IMR-90 (cell line): ENCODE measurements at regions not wholly inside any gene's neighbourhood (a gene's known extent, or its start where the extent isn't known, plus 50 kb on each side); places are given as distances from the start of the nearest gene placed in this dataset.

Experiments
- ATAC-seq: fragments of 200-7000 bp; cut with Tn5 transposase; 2 replicates; pipeline ENCODE4 v1.9.1; 2020; ENCODE audit warnings: low read depth, mild to moderate bottlenecking, moderate library complexity
- BruUV-seq: library from RNA; stranded (reverse); fragments of 400-500 nt; replicated peaks from 2 replicates; lab custom pipeline; 2021; lab: Mats Ljungman, UMichigan
- CTCF ChIA-PET: fragments of 300-600 bp; formaldehyde crosslinking; extraction: SDS; loops from one replicate; lab custom pipeline; 2021; ENCODE audit warnings: antibody characterized with exemption; lab: Yijun Ruan, JAX
- POLR2A ChIA-PET: fragments of 300-600 bp; sonication (Branson Sonifier 250); formaldehyde crosslinking; loops from one replicate; lab custom pipeline; 2022; ENCODE audit warnings: antibody characterized with exemption; ENCODE audit not compliant: unreplicated experiment; lab: Charles Lee
- DNase-seq: peaks from one replicate; pipeline ENCODE4 v3.0.0; 2013
- H2AFZ ChIP-seq: replicated peaks from 2 replicates; pipeline ENCODE3; 2013; ENCODE audit warnings: low read length, mild to moderate bottlenecking; ENCODE audit not compliant: poor library complexity
- H2AK5ac ChIP-seq: 2 replicates; pipeline ENCODE4 v1.6.1; 2013; ENCODE audit warnings: low read depth, low read length, inconsistent platforms
- H2AK9ac ChIP-seq: replicated peaks from 2 replicates; pipeline ENCODE3; 2013; ENCODE audit warnings: mild to moderate bottlenecking, low read depth, low read length, moderate library complexity; ENCODE audit not compliant: poor library complexity
- H2BK120ac ChIP-seq: 2 replicates; pipeline ENCODE4 v1.6.1; 2013; ENCODE audit warnings: low read depth, low read length, inconsistent platforms
- H2BK15ac ChIP-seq: 3 replicates; pipeline ENCODE4 v1.6.1; 2013; ENCODE audit warnings: low read depth, low read length, inconsistent platforms
- H2BK20ac ChIP-seq: 2 replicates; pipeline ENCODE4 v1.6.1; 2013; ENCODE audit warnings: low read depth, mild to moderate bottlenecking, inconsistent platforms, low read length, moderate library complexity
- H2BK5ac ChIP-seq: 2 replicates; pipeline ENCODE4 v1.6.1; 2013; ENCODE audit warnings: mild to moderate bottlenecking, low read depth, low read length, inconsistent platforms; ENCODE audit not compliant: poor library complexity, severe bottlenecking
- H3K14ac ChIP-seq: replicated peaks from 2 replicates; pipeline ENCODE4 v1.6.1; 2013; ENCODE audit warnings: low read depth, low read length, inconsistent platforms
- H3K18ac ChIP-seq: 2 replicates; pipeline ENCODE4 v1.6.1; 2013; ENCODE audit warnings: low read depth, low read length, control low read depth
- H3K23ac ChIP-seq: 2 replicates; pipeline ENCODE4 v1.6.1; 2013; ENCODE audit warnings: low read depth, low read length, inconsistent platforms
- H3K27ac ChIP-seq: 2 replicates; pipeline ENCODE4 v1.5.1; 2013; ENCODE audit warnings: mild to moderate bottlenecking, control low read depth, low read length; ENCODE audit not compliant: insufficient read depth
- H3K27me3 ChIP-seq: 2 replicates; pipeline ENCODE4 v1.6.1; 2013; ENCODE audit warnings: low read length; ENCODE audit not compliant: control insufficient read depth, insufficient read depth
- H3K36me3 ChIP-seq: 2 replicates; pipeline ENCODE4 v1.6.1; 2013; ENCODE audit warnings: low read length, mixed read lengths; ENCODE audit not compliant: control insufficient read depth, insufficient read depth
- H3K4ac ChIP-seq: 2 replicates; pipeline ENCODE4 v1.6.1; 2013; ENCODE audit warnings: low read depth, low read length, inconsistent platforms
- H3K4me1 ChIP-seq: 2 replicates; pipeline ENCODE4 v1.6.1; 2013; ENCODE audit warnings: low read length, mixed read lengths; ENCODE audit not compliant: control insufficient read depth, insufficient read depth
- H3K4me2 ChIP-seq: 2 replicates; pipeline ENCODE4 v1.6.1; 2013; ENCODE audit warnings: low read depth, mild to moderate bottlenecking, control low read depth, low read length, moderate library complexity
- H3K4me3 ChIP-seq: 2 replicates; pipeline ENCODE4 v1.5.1; 2013; ENCODE audit warnings: low read depth, mild to moderate bottlenecking, control low read depth, low read length, moderate library complexity; ENCODE audit not compliant: insufficient read depth
- H3K56ac ChIP-seq: 2 replicates; pipeline ENCODE4 v1.6.1; 2013; ENCODE audit warnings: low read length, inconsistent platforms; ENCODE audit not compliant: insufficient read depth; ENCODE audit errors: extremely low read depth
- H3K79me1 ChIP-seq, 2 experiments: 2 replicates each; pipeline ENCODE4 v1.6.1; 2013; ENCODE audit warnings: low read length in 2 of 2, inconsistent platforms in 1 of 2, low read depth in 1 of 2
- H3K9ac ChIP-seq: 2 replicates; pipeline ENCODE4 v1.6.1; 2013; ENCODE audit warnings: low read depth, low read length, control low read depth
- H3K9me1 ChIP-seq: 2 replicates; pipeline ENCODE4 v1.6.1; 2013; ENCODE audit warnings: low read length, inconsistent platforms; ENCODE audit not compliant: insufficient read depth
- H3K9me3 ChIP-seq: 2 replicates; pipeline ENCODE4 v1.6.1; 2013; ENCODE audit warnings: low read length; ENCODE audit not compliant: control insufficient read depth, insufficient read depth
- H4K20me1 ChIP-seq: 2 replicates; pipeline ENCODE4 v1.6.1; 2013; ENCODE audit warnings: low read length, inconsistent platforms; ENCODE audit not compliant: insufficient read depth
- H4K5ac ChIP-seq: 2 replicates; pipeline ENCODE4 v1.6.1; 2013; ENCODE audit warnings: mild to moderate bottlenecking, low read depth, low read length, control low read depth
- H4K8ac ChIP-seq, 2 experiments: 2 replicates each; pipeline ENCODE4 v1.6.1; 2013; ENCODE audit warnings: low read depth in 2 of 2, low read length in 2 of 2, control low read depth in 1 of 2, inconsistent platforms in 1 of 2
- H4K91ac ChIP-seq: 2 replicates; pipeline ENCODE4 v1.6.1; 2013; ENCODE audit warnings: low read depth, low read length, inconsistent platforms; ENCODE audit not compliant: insufficient read depth
- BHLHE40 ChIP-seq: fragments of 150-350 bp; IDR thresholded peaks from 2 replicates; pipeline ENCODE4 v1.6.1; 2016; ENCODE audit warnings: mild to moderate bottlenecking, low read depth, low read length
- CEBPB ChIP-seq: IDR thresholded peaks from 2 replicates; pipeline ENCODE4 v1.6.1; 2012; ENCODE audit warnings: low read depth, low read length, improper control_type of control experiment
- CHD1 ChIP-seq: IDR thresholded peaks from 2 replicates; pipeline ENCODE4 v1.6.1; 2012; ENCODE audit warnings: low read depth, low read length, improper control_type of control experiment
- CTCF ChIP-seq: conservative IDR thresholded peaks from 2 replicates; pipeline ENCODE4 v1.5.1; 2012; ENCODE audit warnings: mild to moderate bottlenecking, low read depth, low read length, improper control_type of control experiment
- FOS ChIP-seq: fragments of 150-350 bp; IDR thresholded peaks from 2 replicates; pipeline ENCODE4 v1.6.1; 2016; ENCODE audit warnings: low read depth, low read length
- MAFK ChIP-seq: IDR thresholded peaks from 2 replicates; pipeline ENCODE4 v1.6.1; 2012; ENCODE audit warnings: low read depth, low read length, improper control_type of control experiment
- MAZ ChIP-seq: IDR thresholded peaks from 2 replicates; pipeline ENCODE4 v1.6.1; 2012; ENCODE audit warnings: low read depth, mild to moderate bottlenecking, low read length, improper control_type of control experiment, moderate library complexity, borderline replicate concordance
- MXI1 ChIP-seq: IDR thresholded peaks from 2 replicates; pipeline ENCODE4 v1.6.1; 2012; ENCODE audit warnings: low read depth, mild to moderate bottlenecking, low read length, moderate library complexity, borderline replicate concordance
- NFE2L2 ChIP-seq: fragments of 150-350 bp; IDR thresholded peaks from 2 replicates; pipeline ENCODE4 v1.6.1; 2016; ENCODE audit warnings: low read depth, mild to moderate bottlenecking, low read length
- POLR2A ChIP-seq: IDR thresholded peaks from 2 replicates; pipeline ENCODE4 v1.6.1; 2012; ENCODE audit warnings: mild to moderate bottlenecking, low read depth, low read length
- RAD21 ChIP-seq: IDR thresholded peaks from 2 replicates; pipeline ENCODE4 v1.6.1; 2012; ENCODE audit warnings: low read length, improper control_type of control experiment
- RCOR1 ChIP-seq: IDR thresholded peaks from 2 replicates; pipeline ENCODE4 v1.6.1; 2012; ENCODE audit warnings: mild to moderate bottlenecking, low read length, improper control_type of control experiment; ENCODE audit not compliant: insufficient replicate concordance
- RFX5 ChIP-seq: IDR thresholded peaks from 2 replicates; pipeline ENCODE4 v1.8.0; 2012; ENCODE audit warnings: low read depth, mild to moderate bottlenecking, low read length, moderate library complexity
- SMC3 ChIP-seq: fragments of 150-350 bp; IDR thresholded peaks from 2 replicates; pipeline ENCODE4 v1.6.1; 2016; ENCODE audit warnings: low read depth, mild to moderate bottlenecking, antibody characterized with exemption, low read length, moderate library complexity
- USF2 ChIP-seq: fragments of 150-350 bp; IDR thresholded peaks from 2 replicates; pipeline ENCODE4 v1.6.1; 2017; ENCODE audit warnings: mild to moderate bottlenecking, antibody characterized with exemption, low read length, low read depth
- WGBS, 2 experiments: methylation state at CpG; one replicate each; pipeline versions ENCODE4 v1.1.5 to v1.1.7; 2013; ENCODE audit warnings: missing lambda C conversion rate in 2 of 2; ENCODE audit not compliant: insufficient read length in 1 of 2; ENCODE audit errors: extremely low coverage in 2 of 2; 5-methylcytosine and 5-hydroxymethylcytosine counted together
- dilution Hi-C: fragments of 300-500 bp; cut with HindIII; formaldehyde crosslinking; loops from one replicate; pipeline ENCODE4 v1.14.3; 2018; ENCODE audit warnings: low sequenced_read_pairs; ENCODE audit not compliant: unreplicated experiment
- in situ Hi-C: fragments of 300-500 bp; cut with MboI; formaldehyde crosslinking; loops from 3 replicates; pipeline ENCODE4 v1.14.3; 2019; ENCODE audit warnings: low sequenced_read_pairs, inconsistent platforms, mixed read lengths
- intact Hi-C: fragments of 100-400 bp; cut with micrococcal nuclease; formaldehyde crosslinking; loops from 2 replicates; pipeline ENCODE4 v1.10.0; 2022
- TF ChIP-seq, protein P1 (sequence below): fragments of 150-350 bp; IDR thresholded peaks from 2 replicates; pipeline ENCODE4 v1.6.1; 2016; ENCODE audit warnings: low read depth, mild to moderate bottlenecking, low read length, moderate library complexity, borderline replicate concordance

DNA sequence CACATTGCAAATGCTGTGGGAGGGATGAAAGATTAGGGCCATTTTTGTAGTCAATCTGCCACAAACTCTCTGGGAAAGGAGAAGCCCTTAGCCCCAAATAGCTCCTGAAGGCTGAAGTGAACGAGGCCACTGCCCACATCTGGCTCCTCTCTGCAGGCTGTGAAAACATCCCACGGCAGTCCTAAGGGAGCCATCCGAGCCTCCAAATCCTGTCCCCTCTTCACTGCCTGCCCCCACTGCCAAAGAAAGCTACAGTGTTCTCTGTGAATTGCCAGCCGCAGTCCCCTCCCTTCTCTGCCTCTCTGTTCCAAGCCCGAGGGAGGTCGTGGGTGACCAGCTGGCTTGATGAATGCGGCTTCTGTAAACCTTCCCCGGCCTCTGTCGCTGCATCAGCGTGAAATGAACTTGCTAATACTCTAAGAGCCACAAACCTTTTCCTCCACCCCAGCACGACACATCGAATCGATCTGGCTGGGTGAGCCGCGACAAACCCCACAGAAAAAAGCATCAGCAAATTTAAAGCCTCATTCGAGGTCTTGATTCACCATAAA, 180.7 kb upstream of the NRXN3 start:
- no TSS peak for BruUV-seq
- Histone ChIP-seq H3K79me1 (no peaks in the 10 kb centered on the region), H3K14ac (no peak overlapping the region), H2AK9ac (no peak overlapping the region), H2BK20ac (no peak overlapping the region), H3K36me3 (no peaks in the 10 kb centered on the region), H4K5ac (no peak overlapping the region), H4K20me1 (no peaks in the 10 kb centered on the region), H3K4ac (no peak overlapping the region), H2AK5ac (no peak overlapping the region), H2BK15ac (no peak overlapping the region), H3K56ac (no peak overlapping the region), H2AFZ (no peak overlapping the region), H3K4me2 (no peak overlapping the region), H3K27ac (no peak overlapping the region), H2BK120ac (no peak overlapping the region), H3K18ac (no peak overlapping the region), H3K9me3 (no peaks in the 10 kb centered on the region; the same call in none of the 2 replicates), H3K4me3 (no peak overlapping the region), H2BK5ac (no peak overlapping the region), H3K9ac (no peak overlapping the region), H4K91ac (no peak overlapping the region), H3K23ac (no peak overlapping the region), H4K8ac (no peak overlapping the region), H3K4me1 (no peaks in the 10 kb centered on the region), H3K9me1 (no peaks in the 10 kb centered on the region), H3K27me3 (no peaks in the 10 kb centered on the region)
- CTCF ChIA-PET = no interaction called here
- POLR2A ChIA-PET = no interaction called here
- no peak for DNase-seq
- TF ChIP-seq RFX5 = no peak
- no peak for TF ChIP-seq RAD21
- TF ChIP-seq CTCF = no peak
- TF ChIP-seq USF2 = no peak
- no peak for TF ChIP-seq CHD1
- no peak for TF ChIP-seq MXI1
- TF ChIP-seq POLR2A = no peak
- TF ChIP-seq, protein P1, sequence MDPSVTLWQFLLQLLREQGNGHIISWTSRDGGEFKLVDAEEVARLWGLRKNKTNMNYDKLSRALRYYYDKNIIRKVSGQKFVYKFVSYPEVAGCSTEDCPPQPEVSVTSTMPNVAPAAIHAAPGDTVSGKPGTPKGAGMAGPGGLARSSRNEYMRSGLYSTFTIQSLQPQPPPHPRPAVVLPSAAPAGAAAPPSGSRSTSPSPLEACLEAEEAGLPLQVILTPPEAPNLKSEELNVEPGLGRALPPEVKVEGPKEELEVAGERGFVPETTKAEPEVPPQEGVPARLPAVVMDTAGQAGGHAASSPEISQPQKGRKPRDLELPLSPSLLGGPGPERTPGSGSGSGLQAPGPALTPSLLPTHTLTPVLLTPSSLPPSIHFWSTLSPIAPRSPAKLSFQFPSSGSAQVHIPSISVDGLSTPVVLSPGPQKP = no peak
- no peak for TF ChIP-seq RCOR1
- no peak for TF ChIP-seq FOS
- no peak for TF ChIP-seq CEBPB
- no peak for TF ChIP-seq BHLHE40
- TF ChIP-seq MAZ = no peak
- no peak for TF ChIP-seq MAFK
- TF ChIP-seq NFE2L2 = no peak
- no peak for TF ChIP-seq SMC3
- in situ Hi-C loops = no loop called here
- intact Hi-C loops = no loop called here
- 13% methylated on average over 3 of the region's 16 CpGs; no CpG with 5 or more reads in 1 of the 2 experiments for WGBS, 2 experiments
- ATAC-seq = no peak
- dilution Hi-C loops = no loop called here
